ENCODE measurements at regions not wholly inside any gene's neighbourhood (a gene's known extent, or its start where the extent isn't known, plus 50 kb on each side); places are given as distances from the start of the nearest gene placed in this dataset.
"Not testable (repeated sequence)": the region's sequence is repeated elsewhere in the genome, so short reads cannot be mapped to it uniquely, and the experiment has no call there.

DNA sequence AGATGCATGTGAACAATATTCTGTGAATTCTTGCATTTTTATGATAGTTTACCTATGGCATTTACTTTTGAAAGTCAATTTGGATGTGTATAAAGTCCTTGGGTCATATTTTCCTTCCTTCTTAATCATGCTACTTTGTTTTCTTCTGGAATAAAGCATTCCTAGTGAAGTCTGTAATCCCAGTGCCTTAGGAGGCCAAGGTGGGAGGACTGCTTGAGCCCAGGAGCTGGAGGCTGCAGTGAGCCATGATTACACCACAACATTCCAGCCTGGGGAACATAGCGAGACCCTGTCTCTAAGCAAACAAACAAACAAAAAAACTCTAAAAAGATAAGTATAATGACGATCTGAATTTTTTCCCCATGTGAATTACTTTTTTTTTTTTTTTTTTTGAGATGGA lies 69.7 kb upstream of the SYNCRIP start:
- FAIRE-seq = no peak

DNA sequence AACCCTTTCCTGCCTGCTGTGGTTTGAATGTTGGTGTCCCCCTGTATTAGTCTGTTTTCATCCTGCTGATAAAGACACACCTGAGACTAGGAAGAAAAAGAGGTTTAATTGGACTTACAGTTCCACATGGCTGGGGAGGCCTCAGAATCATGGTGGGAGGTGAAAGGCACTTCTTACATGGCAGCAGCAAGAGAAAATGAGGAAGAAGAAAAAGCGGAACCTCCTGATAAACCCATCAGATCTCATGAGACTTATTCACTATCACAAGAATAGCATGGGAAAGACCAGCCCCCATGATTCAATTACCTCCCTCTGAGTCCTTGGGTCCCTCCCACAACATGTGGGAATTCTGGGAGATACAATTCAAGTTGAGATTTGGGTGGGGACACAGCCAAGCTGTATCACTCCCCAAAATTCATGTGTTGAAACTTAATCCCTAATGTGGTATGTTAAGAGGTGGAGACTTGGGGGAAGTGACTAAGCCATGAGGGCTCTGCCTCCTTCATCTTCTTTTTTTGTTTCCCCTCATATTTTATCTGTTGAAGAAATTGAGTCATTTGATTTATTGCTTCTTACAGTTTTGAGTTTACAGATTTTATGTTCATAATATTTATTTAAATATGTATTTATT lies 64.9 kb upstream of the SYNCRIP start:
- not testable (repeated sequence) for FAIRE-seq

DNA sequence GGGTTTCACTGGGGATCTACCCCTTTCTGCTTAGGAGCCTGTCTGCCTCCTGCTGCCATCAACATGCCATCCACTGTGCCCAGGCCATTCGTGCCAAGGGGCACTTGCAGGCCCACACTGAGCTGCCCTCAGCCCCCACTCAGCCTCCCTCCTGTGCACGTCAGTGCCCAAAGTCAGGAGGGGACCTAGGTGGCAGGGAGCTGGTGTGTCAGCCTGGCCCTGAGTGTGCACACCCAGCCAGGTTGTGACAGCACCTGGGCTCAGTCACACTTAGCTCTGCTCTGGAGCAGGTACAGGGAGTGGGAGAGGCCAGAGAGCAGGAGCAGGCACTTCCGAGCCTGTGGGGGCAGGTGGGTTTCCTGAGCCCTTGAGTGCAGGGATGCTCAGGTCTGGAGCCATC lies 63.6 kb upstream of the SYNCRIP start:
- no peak for FAIRE-seq

DNA sequence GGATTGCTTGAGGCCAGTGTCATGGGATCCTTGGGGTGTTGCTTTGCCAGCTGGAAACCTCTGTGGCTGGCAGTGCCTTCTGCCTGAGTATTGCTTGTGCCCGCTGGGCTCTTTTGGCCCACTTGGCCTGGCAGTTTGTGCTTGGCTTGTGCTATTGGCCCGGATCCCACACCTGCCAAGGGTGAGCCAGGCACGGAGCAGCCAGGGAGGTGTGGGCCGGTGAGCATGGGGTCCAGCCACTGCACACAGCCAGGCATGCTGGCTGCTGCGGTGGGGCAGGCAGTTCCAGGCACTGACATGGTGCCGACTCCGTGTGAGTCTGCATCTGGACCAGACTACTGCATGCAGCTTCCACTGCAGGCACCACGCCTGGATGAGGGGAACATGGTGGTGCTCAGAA lies 62.5 kb upstream of the SYNCRIP start:
- FAIRE-seq = no peak

DNA sequence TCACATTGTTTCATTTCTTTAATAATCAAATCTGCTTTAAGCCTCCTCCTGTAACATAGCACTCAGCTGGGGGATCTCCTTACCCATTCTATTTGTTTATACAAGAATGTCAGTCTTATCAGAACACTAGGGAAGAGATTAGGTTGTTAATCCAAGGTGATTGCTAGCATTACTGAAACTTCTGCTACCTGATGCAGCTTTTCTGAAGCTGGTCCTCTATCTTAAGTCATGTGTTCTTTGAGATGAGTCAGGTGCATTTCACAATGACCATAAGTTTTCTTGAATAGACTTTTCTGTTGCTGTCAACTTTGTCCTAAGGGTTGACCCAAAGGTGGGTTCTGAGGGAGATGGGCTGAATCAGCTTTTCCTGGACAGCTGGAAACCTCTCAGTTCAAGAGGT lies 60.7 kb upstream of the SYNCRIP start:
- FAIRE-seq = no peak

Measured in endometrium (tissue), 2 donors.